K562 (cell line): ENCODE measurements at regions not wholly inside any gene's neighbourhood (a gene's known extent, or its start where the extent isn't known, plus 50 kb on each side); places are given as distances from the start of the nearest gene placed in this dataset.

Experiments
- ATAC-seq: fragments of 200-7000 bp; cut with Tn5 transposase; 3 replicates; pipeline ENCODE4 v1.9.1; 2020; ENCODE audit warnings: moderate library complexity
- BruUV-seq: library from RNA; stranded (reverse); fragments of 400-500 nt; replicated peaks from 2 replicates; lab custom pipeline; 2021; lab: Mats Ljungman, UMichigan
- CTCF ChIA-PET: fragments of 300-600 bp; formaldehyde crosslinking; extraction: SDS; loops from one replicate; lab custom pipeline; 2021; ENCODE audit warnings: low intra/inter-chr PET ratio; lab: Yijun Ruan, JAX
- POLR2A ChIA-PET: fragments of 300-600, 350-650 bp; sonication (Branson Sonifier 250); formaldehyde crosslinking; extraction: SDS; loops from one replicate; lab custom pipeline; 2021; ENCODE audit warnings: antibody characterized with exemption, inconsistent platforms; lab: Yijun Ruan, JAX
- DNase-seq, 4 experiments: peaks; one replicate each; pipeline versions ENCODE4 v3.0.0 to v3.0.0-alpha.2; 2011 to 2018; ENCODE audit warnings: low spot score in 3 of 4, mixed read lengths in 3 of 4; ENCODE audit errors: extremely low read depth in 1 of 4
- FAIRE-seq: peaks from 2 replicates; lab custom pipeline; 2011; peaks lifted over from hg19 to GRCh38; lab: Jason Lieb, UNC
- H2AFZ ChIP-seq: 2 replicates; pipeline ENCODE4 v1.6.0; 2011; ENCODE audit warnings: low read depth, low read length, control low read depth, inconsistent platforms
- H3K27ac ChIP-seq: fragments of 200-600 bp; 3 replicates; pipeline ENCODE4 v1.8.0; 2011; ENCODE audit warnings: low read depth, mild to moderate bottlenecking, control low read depth, inconsistent platforms, low read length, moderate library complexity, mixed read lengths; ENCODE audit errors: extremely low read depth
- H3K27me3 ChIP-seq, 2 experiments: fragments of 300-600 bp in 1 of 2; 2 replicates in 1 of 2; 3 replicates in 1 of 2; pipeline versions ENCODE4 v1.6.0 to v1.8.0; 2011; ENCODE audit warnings: inconsistent platforms in 2 of 2, low read length in 2 of 2, mild to moderate bottlenecking in 1 of 2, mixed read lengths in 1 of 2, moderate library complexity in 1 of 2; ENCODE audit not compliant: control insufficient read depth in 2 of 2, insufficient read depth in 2 of 2
- H3K36me3 ChIP-seq: fragments of 300-600 bp; 3 replicates; pipeline ENCODE4 v1.8.0; 2011; ENCODE audit warnings: mild to moderate bottlenecking, low read length, inconsistent platforms; ENCODE audit not compliant: control insufficient read depth, insufficient read depth
- H3K4me1 ChIP-seq, 2 experiments: fragments of 200-600 bp in 1 of 2; replicated peaks in 1 of 2; 2 replicates in 1 of 2; 3 replicates in 1 of 2; pipeline versions ENCODE4 v1.5.1 to v1.8.0; 2011; ENCODE audit warnings: inconsistent platforms in 2 of 2, low read length in 2 of 2, mild to moderate bottlenecking in 1 of 2, mixed read lengths in 1 of 2, moderate library complexity in 1 of 2; ENCODE audit not compliant: control insufficient read depth in 2 of 2, insufficient read depth in 2 of 2
- H3K4me2 ChIP-seq: 2 replicates; pipeline ENCODE4 v1.6.1; 2011; ENCODE audit warnings: low read length, control low read depth, inconsistent platforms, mixed read lengths; ENCODE audit not compliant: insufficient read depth
- H3K4me3 ChIP-seq: fragments of 200-600 bp; sonication (generic), shearing (Covaris generic); 2 replicates; pipeline ENCODE4 v1.5.1; 2016; ENCODE audit warnings: control low read depth, inconsistent platforms
- H3K79me2 ChIP-seq: fragments of 200-600 bp; 3 replicates; pipeline ENCODE4 v1.8.0; 2011; ENCODE audit warnings: low read length, inconsistent platforms; ENCODE audit not compliant: control insufficient read depth, insufficient read depth
- H3K9ac ChIP-seq, 2 experiments: 2 replicates each; pipeline versions ENCODE4 v1.6.0 to v1.6.1; 2011; ENCODE audit warnings: low read depth in 2 of 2, low read length in 2 of 2, control low read depth in 1 of 2, inconsistent platforms in 1 of 2, mild to moderate bottlenecking in 1 of 2, mixed read lengths in 1 of 2; ENCODE audit not compliant: insufficient read depth in 1 of 2
- H3K9me1 ChIP-seq: one replicate; pipeline ENCODE4 v1.6.0; 2011; ENCODE audit warnings: inconsistent platforms, mild to moderate bottlenecking, low read length, moderate library complexity; ENCODE audit not compliant: control insufficient read depth, insufficient read depth
- H3K9me3 ChIP-seq: replicated peaks from 2 replicates; pipeline ENCODE4 v1.5.1; 2011; ENCODE audit warnings: low read depth, low read length, inconsistent platforms; ENCODE audit not compliant: control insufficient read depth, insufficient read depth
- H4K20me1 ChIP-seq: replicated peaks from 2 replicates; pipeline ENCODE4 v1.6.1; 2011; ENCODE audit warnings: low read length, inconsistent platforms, mixed read lengths; ENCODE audit not compliant: control insufficient read depth, insufficient read depth
- CHAMP1 ChIP-seq: fragments of 450-650 bp; IDR thresholded peaks from 2 replicates; pipeline ENCODE4 v1.6.1; 2016; ENCODE audit warnings: mild to moderate bottlenecking
- CHD4 ChIP-seq: fragments of 200-600 bp; sonication (generic); IDR thresholded peaks from 3 replicates; pipeline ENCODE4 v1.6.1; 2012; ENCODE audit warnings: low read depth, mild to moderate bottlenecking, mixed read lengths, low read length, inconsistent platforms; ENCODE audit not compliant: insufficient read depth, insufficient replicate concordance, poor library complexity, severe bottlenecking
- ETV5 ChIP-seq: sonication (generic); formaldehyde crosslinking; IDR thresholded peaks from 2 replicates; pipeline ENCODE4 v1.4.0; 2020; ENCODE audit warnings: low read depth, mild to moderate bottlenecking, missing genetic modification reagents
- FOXA3 ChIP-seq, 2 experiments: fragments of 450-650 bp in 1 of 2; sonication (generic) in 1 of 2; formaldehyde crosslinking; IDR thresholded peaks in 1 of 2; conservative IDR thresholded peaks in 1 of 2; 2 replicates each; pipeline versions ENCODE4 v1.4.0 to v1.8.0; 2020 to 2022; ENCODE audit warnings: mild to moderate bottlenecking in 2 of 2, missing genetic modification reagents in 1 of 2
- NFE2L1 ChIP-seq: fragments of 450-650 bp; IDR thresholded peaks from 2 replicates; pipeline ENCODE4 v1.6.1; 2016; ENCODE audit warnings: missing genetic modification characterization, low read depth, mild to moderate bottlenecking, missing compliant biosample characterization, moderate library complexity, borderline replicate concordance
- SAFB2 ChIP-seq: fragments of 200-400 bp; formaldehyde crosslinking; IDR thresholded peaks from 2 replicates; pipeline ENCODE4 v1.6.1; 2018; ENCODE audit warnings: borderline replicate concordance, low read length, low read depth, moderate library complexity; ENCODE audit not compliant: severe bottlenecking
- TAF9B ChIP-seq: fragments of 450-650 bp; IDR thresholded peaks from 2 replicates; pipeline ENCODE4 v1.6.1; 2018; ENCODE audit warnings: mild to moderate bottlenecking; ENCODE audit not compliant: partially characterized antibody
- ZNF511 ChIP-seq: sonication (generic); formaldehyde crosslinking; IDR thresholded peaks from 2 replicates; pipeline ENCODE4 v1.8.0; 2022; ENCODE audit warnings: mild to moderate bottlenecking, missing genetic modification reagents
- ZNF717 ChIP-seq: fragments of 250-450 bp; sonication (Bioruptor Pico); IDR thresholded peaks from 2 replicates; pipeline ENCODE4 v1.5.0; 2021
- ZSCAN29 ChIP-seq: fragments of 450-650 bp; IDR thresholded peaks from 2 replicates; pipeline ENCODE4 v1.6.1; 2017
- WGBS: fragments of 100-300 bp; shearing (Covaris generic); methylation state at CpG from one replicate; pipeline ENCODE4 v1.1.6; 2016; ENCODE audit warnings: low coverage, mixed read lengths; ENCODE audit not compliant: insufficient coverage; ENCODE audit errors: missing lambda C conversion rate; 5-methylcytosine and 5-hydroxymethylcytosine counted together
- in situ Hi-C: fragments of 300-500 bp; cut with MboI; formaldehyde crosslinking; loops from 4 replicates; pipeline ENCODE4 v1.15.0; 2018; ENCODE audit warnings: inconsistent platforms, mixed read lengths
- intact Hi-C: fragments of 100-400 bp; cut with micrococcal nuclease; formaldehyde crosslinking; loops from 2 replicates; pipeline ENCODE4 v1.14.2; 2022

DNA sequence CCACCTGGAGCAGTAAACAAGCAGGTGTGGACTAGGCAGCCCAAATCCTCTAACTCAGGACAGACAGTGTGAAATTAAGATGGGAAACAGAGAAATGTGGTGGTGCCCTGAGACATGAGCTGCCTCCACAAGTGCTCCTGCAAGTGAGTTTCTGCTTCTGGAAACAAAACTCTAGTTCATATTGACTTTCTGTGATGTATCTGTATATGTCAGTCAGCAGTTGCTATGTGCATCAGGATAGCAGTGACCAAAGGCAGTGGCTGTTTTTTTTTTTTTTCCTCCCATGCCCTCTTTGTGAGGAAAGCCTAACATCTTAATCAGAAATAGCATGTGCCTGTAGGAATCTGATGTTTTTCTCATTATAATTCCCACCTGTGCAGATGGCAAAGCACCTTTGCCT is 318.4 kb upstream of the SEMA6A start:
- Histone ChIP-seq H3K27ac (no peak overlapping the region), H2AFZ (no peak overlapping the region), H3K27me3 (no peaks in the 10 kb centered on the region), H3K4me2 (no peak overlapping the region), H3K36me3 (no peaks in the 10 kb centered on the region), H3K4me1 (no peaks in the 10 kb centered on the region), H3K9me3 (no peaks in the 10 kb centered on the region), H3K9me1 (no peaks in the 10 kb centered on the region), H3K79me2 (no peaks in the 10 kb centered on the region), H3K4me3 (no peak overlapping the region), H3K9ac (no peak overlapping the region), H4K20me1 (no peaks in the 10 kb centered on the region)
- ChIA-PET POLR2A (no interaction called here), CTCF (no interaction called here)
- DNase-seq (no peak), ATAC-seq (no peak), FAIRE-seq (no peak)
- TF ChIP-seq TAF9B: no peak
- intact Hi-C loops (no loop called here), in situ Hi-C loops (no loop called here)
- no TSS peak for BruUV-seq

GRCh38 chr5:116887104-116887503 is 312.5 kb upstream of the SEMA6A start:
- H4K20me1 ChIP-seq: no peaks in the 10 kb centered on the region
- no peaks in the 10 kb centered on the region for H3K27me3 ChIP-seq
- FAIRE-seq (no peak), DNase-seq (no peak), ATAC-seq (no peak)
- no peaks in the 10 kb centered on the region for H3K79me2 ChIP-seq
- no peak overlapping the region for H3K4me3 ChIP-seq
- no peak overlapping the region for H2AFZ ChIP-seq
- no peaks in the 10 kb centered on the region for H3K9me1 ChIP-seq
- no TSS peak for BruUV-seq
- intact Hi-C loops (no loop called here), in situ Hi-C loops (no loop called here)
- H3K9me3 ChIP-seq: no peaks in the 10 kb centered on the region
- no peak overlapping the region for H3K4me2 ChIP-seq
- ChIA-PET CTCF (no interaction called here), POLR2A (no interaction called here)
- H3K27ac ChIP-seq: no peak overlapping the region
- H3K4me1 ChIP-seq: no peaks in the 10 kb centered on the region
- H3K36me3 ChIP-seq: no peaks in the 10 kb centered on the region
- WGBS: 0% methylated on average over 1 of the region's 1 CpG
- no peak overlapping the region for H3K9ac ChIP-seq
- no peak for TF ChIP-seq SAFB2
- no peak for TF ChIP-seq ZSCAN29
- TF ChIP-seq ZNF511: no peak
- TF ChIP-seq CHD4: no peak
- TF ChIP-seq ETV5 (CRISPR knock-in tag): no peak
- TF ChIP-seq NFE2L1 (tag): no peak
- no peak for TF ChIP-seq FOXA3 (CRISPR knock-in tag; conservative IDR thresholded peaks at IDR 0.05 in 1 of 2, IDR thresholded peaks at IDR 0.05 in 1 of 2)
- TF ChIP-seq ZNF717 (CRISPR knock-in tag): no peak
- no peak for TF ChIP-seq CHAMP1
